HCT116 (cell line): ENCODE measurements at regions not wholly inside any gene's neighbourhood (a gene's known extent, or its start where the extent isn't known, plus 50 kb on each side); places are given as distances from the start of the nearest gene placed in this dataset.
"Not testable (repeated sequence)": the region's sequence is repeated elsewhere in the genome, so short reads cannot be mapped to it uniquely, and the experiment has no call there.

ENCODE experiments used
- ATAC-seq: fragments of 200-7000 bp; cut with Tn5 transposase; 2 replicates; pipeline ENCODE4 v1.9.1; 2020; ENCODE audit warnings: mild to moderate bottlenecking, moderate library complexity
- BruUV-seq: library from RNA; stranded (reverse); fragments of 400-500 nt; replicated peaks from 2 replicates; lab custom pipeline; 2021; lab: Mats Ljungman, UMichigan
- CTCF ChIA-PET: fragments of 300-600 bp; sonication (Branson Sonifier 250); formaldehyde crosslinking; loops from one replicate; lab custom pipeline; 2021; ENCODE audit warnings: antibody characterized with exemption; lab: Charles Lee
- POLR2A ChIA-PET: fragments of 300-600, 350-600 bp; sonication (Branson Sonifier 250); formaldehyde crosslinking; loops from one replicate; lab custom pipeline; 2021; ENCODE audit warnings: antibody characterized with exemption; lab: Charles Lee
- RAD21 ChIA-PET, 2 experiments: fragments of 300-600 bp; sonication (Branson Sonifier 250); formaldehyde crosslinking; loops; one replicate each; lab custom pipeline; 2023; ENCODE audit warnings: low total read pairs in 2 of 2; ENCODE audit not compliant: uncharacterized antibody in 2 of 2, unreplicated experiment in 2 of 2, low non-redundant PET in 1 of 2; lab: Charles Lee
- DNase-seq: peaks from one replicate; pipeline ENCODE4 v3.0.0-alpha.2; 2010; ENCODE audit warnings: low read depth, low spot score
- H2AFZ ChIP-seq: fragments of 200-600 bp; shearing (Covaris generic), sonication (generic); 2 replicates; pipeline ENCODE4 v1.6.1; 2017; ENCODE audit warnings: low read depth, mixed run types, mixed read lengths, antibody characterized with exemption, low read length; ENCODE audit not compliant: poor library complexity, severe bottlenecking
- H3K27ac ChIP-seq: 2 replicates; pipeline ENCODE4 v1.5.1; 2012; ENCODE audit warnings: low read depth, low read length
- H3K27me3 ChIP-seq: fragments of 200-600 bp; sonication (generic); 2 replicates; pipeline ENCODE4 v1.6.1; 2016; ENCODE audit warnings: mixed run types, low read length, mixed read lengths; ENCODE audit not compliant: insufficient read depth
- H3K36me3 ChIP-seq, 2 experiments: fragments of 200-500 bp in 1 of 2; fragments of 200-600 bp in 1 of 2; sonication (Bioruptor generic) in 1 of 2; sonication (generic) in 1 of 2; 2 replicates each; pipeline versions ENCODE4 v1.5.1 to v1.6.1; 2014 to 2016; ENCODE audit warnings: low read length in 2 of 2, inconsistent platforms in 1 of 2, mixed read lengths in 1 of 2, mixed run types in 1 of 2; ENCODE audit not compliant: insufficient read depth in 2 of 2, control insufficient read depth in 1 of 2
- H3K4me1 ChIP-seq, 2 experiments: fragments of 200-600 bp in 1 of 2; sonication (generic) in 1 of 2; 2 replicates each; pipeline versions ENCODE4 v1.5.1 to v1.6.1; 2012 to 2017; ENCODE audit warnings: low read length in 2 of 2, inconsistent platforms in 1 of 2, mild to moderate bottlenecking in 1 of 2, mixed read lengths in 1 of 2, mixed run types in 1 of 2, moderate library complexity in 1 of 2; ENCODE audit not compliant: insufficient read depth in 2 of 2, control insufficient read depth in 1 of 2
- H3K4me2 ChIP-seq: fragments of 200-600 bp; sonication (generic); 2 replicates; pipeline ENCODE4 v1.6.1; 2017; ENCODE audit warnings: mixed run types, low read length, mixed read lengths
- H3K4me3 ChIP-seq, 2 experiments: fragments of 200-600 bp in 1 of 2; sonication (generic) in 1 of 2; replicated peaks in 1 of 2; 2 replicates each; pipeline ENCODE4 v1.5.1; 2011 to 2016; ENCODE audit warnings: low read length in 2 of 2, control low read depth in 1 of 2, low read depth in 1 of 2, mild to moderate bottlenecking in 1 of 2, mixed read lengths in 1 of 2, mixed run types in 1 of 2
- H3K79me2 ChIP-seq: fragments of 200-600 bp; sonication (generic); 2 replicates; pipeline ENCODE4 v1.6.1; 2017; ENCODE audit warnings: mild to moderate bottlenecking, mixed run types, low read length, moderate library complexity, mixed read lengths; ENCODE audit not compliant: insufficient read depth
- H3K9ac ChIP-seq: fragments of 200-600 bp; sonication (generic); 2 replicates; pipeline ENCODE4 v1.6.1; 2016; ENCODE audit warnings: low read length, mixed read lengths
- H3K9me2 ChIP-seq: fragments of 200-600 bp; sonication (generic), shearing (Covaris generic); 2 replicates; pipeline ENCODE4 v1.6.1; 2017; ENCODE audit warnings: mixed run types, mild to moderate bottlenecking, moderate library complexity; ENCODE audit not compliant: insufficient read depth
- H3K9me3 ChIP-seq, 2 experiments: fragments of 200-500 bp in 1 of 2; fragments of 200-600 bp in 1 of 2; sonication (Bioruptor generic) in 1 of 2; sonication (generic) in 1 of 2; 2 replicates each; pipeline ENCODE4 v1.6.1; 2014 to 2017; ENCODE audit warnings: low read length in 2 of 2, mixed read lengths in 2 of 2, inconsistent platforms in 1 of 2, low read depth in 1 of 2, mild to moderate bottlenecking in 1 of 2, mixed run types in 1 of 2, moderate library complexity in 1 of 2; ENCODE audit not compliant: control insufficient read depth in 1 of 2, insufficient read depth in 1 of 2
- H4K20me1 ChIP-seq: fragments of 200-600 bp; sonication (generic), shearing (Covaris generic); 2 replicates; pipeline ENCODE4 v1.6.1; 2017; ENCODE audit warnings: mixed run types, mild to moderate bottlenecking, moderate library complexity; ENCODE audit not compliant: insufficient read depth
- FOSL1 ChIP-seq: IDR thresholded peaks from 2 replicates; pipeline ENCODE4 v1.6.1; 2012; ENCODE audit warnings: low read depth
- MAX ChIP-seq: IDR thresholded peaks from 2 replicates; pipeline ENCODE4 v1.6.1; 2012
- SRF ChIP-seq: IDR thresholded peaks from 2 replicates; pipeline ENCODE4 v1.6.1; 2012; ENCODE audit warnings: low read depth
- ZFX ChIP-seq: fragments of 450-650 bp; IDR thresholded peaks from 2 replicates; pipeline ENCODE4 v1.6.1; 2017
- intact Hi-C: fragments of 100-400 bp; cut with micrococcal nuclease; formaldehyde crosslinking; loops from 2 replicates; pipeline ENCODE4 v1.10.0; 2022

DNA sequence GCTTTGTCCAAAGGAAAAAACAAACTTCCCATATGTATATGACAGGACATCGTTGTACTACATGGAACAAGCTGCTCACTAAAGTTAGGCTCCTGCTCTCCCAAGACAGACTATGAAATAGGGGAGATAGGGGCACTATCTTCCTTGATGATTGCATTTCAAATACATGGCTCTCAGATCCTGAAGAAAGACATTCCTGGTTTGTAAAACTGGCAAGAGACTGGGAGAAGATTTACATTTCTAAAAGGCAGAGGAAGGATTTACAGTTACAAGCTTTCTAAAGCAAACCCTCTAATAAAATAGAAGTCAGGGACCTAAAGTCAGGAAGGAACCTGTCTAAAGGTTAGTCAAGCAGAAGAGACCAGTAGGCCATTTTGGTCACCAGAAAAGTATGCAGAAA, 103.7 kb downstream of the SLC17A6 start:
- Histone ChIP-seq H3K27ac (no peak overlapping the region), H3K9me2 (no peaks in the 10 kb centered on the region), H4K20me1 (no peaks in the 10 kb centered on the region), H3K9me3 (no peaks in the 10 kb centered on the region), H3K36me3 (no peaks in the 10 kb centered on the region), H3K4me1 (no peaks in the 10 kb centered on the region), H3K4me2 (no peak overlapping the region), H3K4me3 (no peak overlapping the region), H2AFZ (no peak overlapping the region), H3K9ac (no peak overlapping the region), H3K27me3 (no peaks in the 10 kb centered on the region), H3K79me2 (no peaks in the 10 kb centered on the region)
- ChIA-PET POLR2A (no interaction called here), RAD21 (no interaction called here), CTCF (no interaction called here)
- ATAC-seq: no peak
- no peak for DNase-seq
- no peak for TF ChIP-seq SRF
- no peak for TF ChIP-seq MAX
- TF ChIP-seq FOSL1: no peak
- intact Hi-C loops: no loop called here
- BruUV-seq: no TSS peak

GRCh38 chr11:22435582-22435981, 97.4 kb downstream of the SLC17A6 start:
- H3K27ac ChIP-seq, H3K4me3 ChIP-seq, H3K4me1 ChIP-seq, intact Hi-C loops, ATAC-seq, POLR2A ChIA-PET, CTCF ChIA-PET, H3K9me2 ChIP-seq, H3K9me3 ChIP-seq, H3K9ac ChIP-seq, H2AFZ ChIP-seq, H3K27me3 ChIP-seq, BruUV-seq, H3K4me2 ChIP-seq, H3K79me2 ChIP-seq, RAD21 ChIA-PET, DNase-seq, H4K20me1 ChIP-seq, H3K36me3 ChIP-seq: not testable (repeated sequence)

DNA sequence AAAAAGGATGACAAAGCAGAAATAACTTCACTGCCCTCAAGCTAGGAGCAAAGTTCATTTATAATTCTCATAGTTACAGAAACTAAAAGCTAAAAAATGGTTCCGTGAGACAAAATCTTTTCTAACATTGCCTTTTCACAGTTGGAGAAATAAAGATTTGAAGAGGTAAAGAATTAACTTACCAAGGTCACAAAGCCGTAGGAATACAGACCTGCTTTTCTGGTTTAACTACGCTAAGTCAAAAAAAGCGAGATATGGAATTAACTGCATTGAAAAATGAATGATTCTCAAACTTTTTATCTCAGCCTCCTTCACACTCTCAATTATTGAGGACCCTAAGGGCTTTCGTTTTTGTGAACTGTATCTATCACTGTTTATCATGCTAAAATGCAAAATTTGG, 95.3 kb downstream of the SLC17A6 start:
- H3K4me2 ChIP-seq: no peak overlapping the region
- TF ChIP-seq ZFX: no peak
- H3K4me3 ChIP-seq: no peak overlapping the region
- POLR2A ChIA-PET: no interaction called here
- H3K27ac ChIP-seq: no peak overlapping the region
- no peaks in the 10 kb centered on the region for H4K20me1 ChIP-seq
- H2AFZ ChIP-seq: no peak overlapping the region
- H3K9ac ChIP-seq: no peak overlapping the region
- no peaks in the 10 kb centered on the region for H3K9me2 ChIP-seq
- H3K27me3 ChIP-seq: no peaks in the 10 kb centered on the region
- no peaks in the 10 kb centered on the region for H3K36me3 ChIP-seq
- no peak for ATAC-seq
- CTCF ChIA-PET: no interaction called here
- BruUV-seq: no TSS peak
- intact Hi-C loops: no loop called here
- H3K9me3 ChIP-seq: no peaks in the 10 kb centered on the region
- H3K79me2 ChIP-seq: no peaks in the 10 kb centered on the region
- no peak for DNase-seq
- no peaks in the 10 kb centered on the region for H3K4me1 ChIP-seq
- RAD21 ChIA-PET: no interaction called here
